ENCODE measurements at regions not wholly inside any gene's neighbourhood (a gene's known extent, or its start where the extent isn't known, plus 50 kb on each side); places are given as distances from the start of the nearest gene placed in this dataset.
"Not testable (repeated sequence)": the region's sequence is repeated elsewhere in the genome, so short reads cannot be mapped to it uniquely, and the experiment has no call there.

GRCh38 chr7:125099519-125099918 is 169.9 kb upstream of the POT1 start:
- no peak for FAIRE-seq
- TF ChIP-seq POLR2A (IDR thresholded peaks at IDR 0.05; ENCODE audit: low read depth, low read length), result no peak
- DNase-seq (ENCODE audit: insufficient read length, low spot score), result no peak

- DNase-seq (ENCODE audit: insufficient read length, low spot score) (no peak), FAIRE-seq (no peak)
- no peak for TF ChIP-seq POLR2A (IDR thresholded peaks at IDR 0.05; ENCODE audit: low read depth, low read length)
Observed at GRCh38 chr7:125098377-125098970, 168.8 kb upstream of the POT1 start.

DNA sequence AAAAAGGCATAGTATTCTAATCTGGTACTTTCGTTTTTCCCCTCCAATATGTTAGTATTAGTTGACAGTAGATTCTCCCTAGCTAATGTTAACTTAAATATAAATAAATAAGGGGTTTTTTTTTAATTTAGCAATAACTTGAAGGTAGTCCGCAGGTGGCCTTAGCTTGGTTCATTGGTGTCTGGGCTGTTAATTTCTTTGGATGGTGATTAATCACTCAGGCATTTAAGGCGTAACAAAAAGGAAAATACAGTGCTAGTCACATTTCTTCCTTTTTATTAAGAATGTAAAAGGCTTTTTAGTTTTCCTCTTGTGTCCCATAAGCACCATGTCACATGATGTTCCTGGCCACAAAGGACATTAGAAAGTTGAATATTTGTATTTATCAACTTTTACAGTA is 161.0 kb upstream of the POT1 start:
- no peak for DNase-seq (ENCODE audit: insufficient read length, low spot score)
- TF ChIP-seq POLR2A (IDR thresholded peaks at IDR 0.05; ENCODE audit: low read depth, low read length), result no peak
- no peak for FAIRE-seq

DNA sequence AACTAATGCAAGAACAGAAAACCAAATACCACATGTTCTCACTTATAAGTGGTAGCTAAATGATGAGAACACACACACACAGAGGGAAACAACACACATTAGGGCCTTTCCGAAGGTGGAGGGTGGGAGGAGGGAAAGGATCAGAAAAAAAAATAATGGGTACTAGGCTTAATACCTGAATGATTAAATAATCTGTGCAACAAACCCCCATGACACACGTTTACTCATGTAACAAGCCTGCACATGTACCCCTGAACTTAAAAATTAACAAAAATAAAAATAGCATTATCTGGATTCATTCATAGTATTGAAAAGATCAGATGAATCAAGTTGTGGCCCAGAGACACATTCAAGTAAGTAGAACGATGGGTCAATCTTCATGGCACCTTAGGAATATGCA is 159.5 kb upstream of the POT1 start:
- FAIRE-seq, result no peak
- no peak for DNase-seq (ENCODE audit: insufficient read length, low spot score)
- no peak for TF ChIP-seq POLR2A (IDR thresholded peaks at IDR 0.05; ENCODE audit: low read depth, low read length)

- FAIRE-seq, result no peak
- TF ChIP-seq POLR2A (IDR thresholded peaks at IDR 0.05; ENCODE audit: low read depth, low read length), result no peak
- DNase-seq (ENCODE audit: insufficient read length, low spot score), result no peak
Observed at GRCh38 chr7:125088555-125088954, 158.9 kb upstream of the POT1 start.

- TF ChIP-seq POLR2A (IDR thresholded peaks at IDR 0.05; ENCODE audit: low read depth, low read length), result no peak
- DNase-seq (ENCODE audit: insufficient read length, low spot score) (no peak), FAIRE-seq (no peak)
Observed at GRCh38 chr7:125085084-125085483, 155.5 kb upstream of the POT1 start.

DNA sequence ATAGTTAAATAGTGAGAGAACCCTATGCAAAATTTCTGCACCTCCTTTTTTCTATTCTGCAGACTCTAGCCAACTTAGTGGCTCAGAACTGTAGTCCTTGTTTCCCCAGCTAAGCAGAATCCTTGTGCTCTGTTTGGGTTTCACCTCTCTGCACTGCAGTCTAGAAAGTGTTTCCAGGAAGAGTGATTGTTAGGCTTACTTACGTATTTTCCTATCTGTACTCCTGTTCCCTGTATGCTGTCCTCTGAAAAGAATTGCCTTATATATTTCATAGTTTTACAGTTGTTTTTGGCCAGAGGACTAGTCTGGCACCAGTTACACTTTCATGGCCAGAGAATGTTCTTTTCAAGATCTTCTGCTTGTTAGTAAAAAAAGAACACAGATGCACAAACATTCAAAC is 154.6 kb upstream of the POT1 start:
- TF ChIP-seq POLR2A (IDR thresholded peaks at IDR 0.05; ENCODE audit: low read depth, low read length), result no peak
- FAIRE-seq (no peak), DNase-seq (ENCODE audit: insufficient read length, low spot score) (no peak)

GRCh38 chr7:125074141-125074540 is 144.5 kb upstream of the POT1 start:
- TF ChIP-seq POLR2A (IDR thresholded peaks at IDR 0.05; ENCODE audit: low read depth, low read length), result no peak
- FAIRE-seq (no peak), DNase-seq (ENCODE audit: insufficient read length, low spot score) (no peak)

- no peak for TF ChIP-seq POLR2A (IDR thresholded peaks at IDR 0.05; ENCODE audit: low read depth, low read length)
- no peak for FAIRE-seq
- no peak for DNase-seq (ENCODE audit: insufficient read length, low spot score)
Observed at GRCh38 chr7:125065546-125065945, 135.9 kb upstream of the POT1 start.

- no peak for TF ChIP-seq POLR2A (IDR thresholded peaks at IDR 0.05; ENCODE audit: low read depth, low read length)
- FAIRE-seq (no peak), DNase-seq (ENCODE audit: insufficient read length, low spot score) (no peak)
Observed at GRCh38 chr7:125065001-125065400, 135.4 kb upstream of the POT1 start.

- FAIRE-seq, result peak; percentile 91
- no peak for TF ChIP-seq POLR2A (IDR thresholded peaks at IDR 0.05; ENCODE audit: low read depth, low read length)
- peak; percentile 6 for DNase-seq (ENCODE audit: insufficient read length, low spot score)
Observed at GRCh38 chr7:125061776-125062397, 132.3 kb upstream of the POT1 start.

DNA sequence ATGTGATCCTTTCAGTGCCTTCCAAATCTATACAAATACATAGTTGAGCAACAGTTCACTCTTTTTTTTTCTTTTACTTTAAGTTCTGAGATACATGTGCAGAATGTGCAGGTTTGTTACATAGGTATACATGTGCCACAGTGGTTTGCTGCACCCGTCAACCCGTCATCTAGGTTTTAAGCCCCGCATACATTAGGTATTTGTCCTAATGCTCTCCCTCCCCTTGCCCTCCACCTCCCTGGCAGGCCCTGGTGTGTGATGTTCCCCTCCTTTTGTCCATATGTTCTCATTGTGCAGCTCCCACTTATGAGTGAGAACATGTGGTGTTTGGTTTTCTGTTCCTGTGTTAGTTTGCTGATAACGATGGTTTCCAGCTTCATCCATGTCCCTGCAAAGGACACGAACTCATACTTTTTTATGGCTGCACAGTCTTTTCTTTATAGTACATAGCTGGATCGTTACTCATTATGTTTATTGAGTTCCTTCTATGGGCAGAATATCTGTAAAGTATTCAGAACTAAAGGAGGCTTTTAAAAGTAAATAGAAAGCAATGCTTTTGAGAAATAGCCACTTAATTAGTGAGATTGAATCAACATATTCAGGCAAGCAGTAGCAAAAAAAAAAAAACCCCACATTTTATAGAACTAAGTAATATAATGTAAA is 131.6 kb upstream of the POT1 start:
- not testable (repeated sequence) for FAIRE-seq; DNase-seq (ENCODE audit: insufficient read length, low spot score)

- no peak for TF ChIP-seq POLR2A (IDR thresholded peaks at IDR 0.05; ENCODE audit: low read depth, low read length)
- FAIRE-seq (no peak), DNase-seq (ENCODE audit: insufficient read length, low spot score) (no peak)
Observed at GRCh38 chr7:125059861-125060456, 130.3 kb upstream of the POT1 start.

GRCh38 chr7:125057963-125058362 is 128.3 kb upstream of the POT1 start:
- FAIRE-seq, result no peak
- no peak for TF ChIP-seq POLR2A (IDR thresholded peaks at IDR 0.05; ENCODE audit: low read depth, low read length)
- DNase-seq (ENCODE audit: insufficient read length, low spot score), result no peak

- no peak for FAIRE-seq
- DNase-seq (ENCODE audit: insufficient read length, low spot score), result no peak
- TF ChIP-seq POLR2A (IDR thresholded peaks at IDR 0.05; ENCODE audit: low read depth, low read length), result no peak
Observed at GRCh38 chr7:125055376-125055775, 125.8 kb upstream of the POT1 start.
